ENCODE measurements at regions not wholly inside any gene's neighbourhood (a gene's known extent, or its start where the extent isn't known, plus 50 kb on each side); places are given as distances from the start of the nearest gene placed in this dataset.

DNA sequence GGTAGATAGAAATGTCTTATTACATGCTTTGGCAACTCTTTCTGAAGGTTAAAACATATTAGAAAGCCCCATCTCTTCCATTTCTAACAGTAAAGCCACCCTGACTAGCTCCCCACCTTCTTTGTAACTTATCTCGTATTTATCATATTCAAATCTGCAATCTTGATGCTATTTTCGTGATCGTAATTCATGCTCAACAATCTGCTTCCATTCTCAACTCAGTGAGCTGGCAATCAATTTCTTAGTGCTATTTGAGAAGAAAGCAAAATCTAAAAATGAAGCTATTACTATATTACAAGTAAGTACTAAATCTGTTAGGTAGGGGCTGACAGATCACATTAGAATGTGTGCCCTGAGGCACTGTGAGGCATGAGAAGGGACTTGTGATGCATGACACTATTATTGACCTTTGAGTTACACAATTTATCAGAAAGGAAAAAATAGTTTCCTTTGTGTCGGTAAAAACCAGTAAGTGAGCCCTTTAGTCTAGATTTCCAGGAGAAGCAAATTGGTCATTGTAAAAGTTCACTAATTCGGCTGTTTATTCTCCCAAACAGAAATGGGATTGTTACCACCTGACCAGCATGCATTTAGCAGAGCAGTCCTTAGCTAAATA is 379.7 kb upstream of the CNTN6 start:
- TF ChIP-seq HDAC6 (IDR thresholded peaks at IDR 0.05; ENCODE audit: low read depth, low read length) (no peak), GABPA (IDR thresholded peaks at IDR 0.05; ENCODE audit: borderline replicate concordance, insufficient read depth, low read length) (no peak), TBP (IDR thresholded peaks at IDR 0.05; ENCODE audit: low read depth, low read length) (no peak), GTF2F1 (IDR thresholded peaks at IDR 0.05; ENCODE audit: borderline replicate concordance, low read depth, low read length) (no peak), SUZ12 (IDR thresholded peaks at IDR 0.05; ENCODE audit: low read length) (no peak), SRF (IDR thresholded peaks at IDR 0.05; ENCODE audit: low read depth, low read length) (no peak)
- TF ChIP-seq, protein P1, sequence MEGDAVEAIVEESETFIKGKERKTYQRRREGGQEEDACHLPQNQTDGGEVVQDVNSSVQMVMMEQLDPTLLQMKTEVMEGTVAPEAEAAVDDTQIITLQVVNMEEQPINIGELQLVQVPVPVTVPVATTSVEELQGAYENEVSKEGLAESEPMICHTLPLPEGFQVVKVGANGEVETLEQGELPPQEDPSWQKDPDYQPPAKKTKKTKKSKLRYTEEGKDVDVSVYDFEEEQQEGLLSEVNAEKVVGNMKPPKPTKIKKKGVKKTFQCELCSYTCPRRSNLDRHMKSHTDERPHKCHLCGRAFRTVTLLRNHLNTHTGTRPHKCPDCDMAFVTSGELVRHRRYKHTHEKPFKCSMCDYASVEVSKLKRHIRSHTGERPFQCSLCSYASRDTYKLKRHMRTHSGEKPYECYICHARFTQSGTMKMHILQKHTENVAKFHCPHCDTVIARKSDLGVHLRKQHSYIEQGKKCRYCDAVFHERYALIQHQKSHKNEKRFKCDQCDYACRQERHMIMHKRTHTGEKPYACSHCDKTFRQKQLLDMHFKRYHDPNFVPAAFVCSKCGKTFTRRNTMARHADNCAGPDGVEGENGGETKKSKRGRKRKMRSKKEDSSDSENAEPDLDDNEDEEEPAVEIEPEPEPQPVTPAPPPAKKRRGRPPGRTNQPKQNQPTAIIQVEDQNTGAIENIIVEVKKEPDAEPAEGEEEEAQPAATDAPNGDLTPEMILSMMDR (IDR thresholded peaks at IDR 0.05; ENCODE audit: control extremely low read depth in 1 of 3, insufficient read depth in 1 of 3, low read depth in 1 of 3, low read length in 3 of 3): no peak

Measured in H1 (cell line).